Stromal cell of bone marrow (primary cell): ENCODE measurements at regions not wholly inside any gene's neighbourhood (a gene's known extent, or its start where the extent isn't known, plus 50 kb on each side); places are given as distances from the start of the nearest gene placed in this dataset.

Source experiments
- DNase-seq: peaks from one replicate; pipeline ENCODE4 v3.0.0-alpha.2; 2012; ENCODE audit warnings: low read depth

DNA sequence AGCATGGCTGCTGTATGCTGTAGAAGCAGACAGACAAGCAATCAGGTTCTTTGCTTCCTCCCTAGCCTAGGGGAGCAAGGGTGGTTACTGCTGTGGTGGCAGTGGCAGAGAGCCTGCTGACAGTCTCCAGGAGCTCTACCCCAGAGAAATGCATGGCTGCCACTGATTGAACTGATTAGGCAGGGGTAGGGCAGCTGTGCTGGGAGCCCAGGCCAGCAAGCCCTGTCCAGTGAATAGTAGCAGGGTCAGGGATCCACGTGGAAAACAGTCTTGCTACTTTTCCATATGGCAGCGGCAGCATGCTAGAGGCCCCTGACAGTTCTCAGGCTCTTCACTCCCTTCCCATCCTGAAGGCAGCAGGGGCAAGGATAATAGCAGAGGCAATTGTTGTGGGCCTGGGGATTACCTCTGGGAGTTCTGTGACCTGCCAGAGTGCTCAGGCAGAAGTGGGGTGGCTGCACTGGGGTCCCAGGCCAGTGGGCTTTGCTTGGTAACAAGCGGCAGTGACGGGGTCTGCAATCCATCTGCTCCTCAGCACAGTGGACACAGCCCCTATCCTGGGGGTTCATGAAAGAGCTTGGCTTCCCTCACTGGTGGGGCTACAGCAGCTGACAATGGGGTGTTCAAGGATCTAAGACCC, 558.8 kb upstream of the GHITM start:
- no peak for DNase-seq

DNA sequence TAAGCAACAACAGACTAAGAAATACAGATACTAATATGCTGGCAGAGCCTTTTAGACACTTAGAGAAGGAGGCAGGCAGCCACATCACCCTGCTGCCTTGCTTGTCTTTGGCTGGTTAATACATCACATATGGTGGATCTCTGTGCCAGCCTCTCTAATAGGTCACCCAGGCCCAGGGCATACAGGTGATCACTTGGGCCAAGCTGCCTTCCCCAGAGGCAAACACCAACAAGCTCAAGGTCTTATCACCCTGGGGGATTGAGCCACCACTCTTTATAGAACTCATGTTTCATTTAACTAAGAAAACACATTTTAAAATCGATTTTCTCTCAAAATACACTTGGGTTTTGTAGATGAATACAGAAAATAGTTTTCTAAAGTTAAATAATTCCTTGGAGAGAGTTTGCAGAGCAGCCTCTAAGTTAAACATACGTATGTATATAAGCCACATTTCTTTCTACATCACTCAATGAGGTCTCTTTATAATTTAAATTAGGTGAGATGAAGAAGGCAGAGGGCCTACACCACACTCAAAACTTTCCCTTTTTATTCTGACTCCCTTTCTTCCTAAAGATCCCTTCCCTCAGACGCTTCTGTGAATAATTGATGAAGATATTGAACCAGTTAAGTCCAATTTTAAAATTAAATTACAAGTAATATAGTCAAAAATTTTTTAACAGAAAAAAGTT, 556.8 kb upstream of the GHITM start:
- no peak for DNase-seq

DNA sequence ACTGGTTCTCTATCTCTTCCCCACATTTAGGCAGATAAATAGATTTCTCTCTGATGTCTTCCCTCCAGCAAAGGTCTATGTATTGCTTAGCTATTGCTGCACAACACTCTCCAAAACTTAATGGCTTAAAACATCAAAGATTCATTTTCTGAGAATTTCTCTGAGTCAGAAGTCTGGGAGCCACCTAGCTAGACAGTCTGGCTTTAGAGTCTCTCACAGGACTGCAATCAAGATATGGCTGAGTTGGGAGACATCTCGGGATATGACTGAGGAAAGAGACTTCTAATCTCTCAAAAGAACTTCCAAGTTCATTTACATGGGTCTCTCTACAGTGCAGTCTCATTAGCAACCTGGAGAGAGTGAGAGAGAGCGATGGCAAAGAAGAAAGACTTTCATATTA, 553.6 kb upstream of the GHITM start:
- DNase-seq = no peak

DNA sequence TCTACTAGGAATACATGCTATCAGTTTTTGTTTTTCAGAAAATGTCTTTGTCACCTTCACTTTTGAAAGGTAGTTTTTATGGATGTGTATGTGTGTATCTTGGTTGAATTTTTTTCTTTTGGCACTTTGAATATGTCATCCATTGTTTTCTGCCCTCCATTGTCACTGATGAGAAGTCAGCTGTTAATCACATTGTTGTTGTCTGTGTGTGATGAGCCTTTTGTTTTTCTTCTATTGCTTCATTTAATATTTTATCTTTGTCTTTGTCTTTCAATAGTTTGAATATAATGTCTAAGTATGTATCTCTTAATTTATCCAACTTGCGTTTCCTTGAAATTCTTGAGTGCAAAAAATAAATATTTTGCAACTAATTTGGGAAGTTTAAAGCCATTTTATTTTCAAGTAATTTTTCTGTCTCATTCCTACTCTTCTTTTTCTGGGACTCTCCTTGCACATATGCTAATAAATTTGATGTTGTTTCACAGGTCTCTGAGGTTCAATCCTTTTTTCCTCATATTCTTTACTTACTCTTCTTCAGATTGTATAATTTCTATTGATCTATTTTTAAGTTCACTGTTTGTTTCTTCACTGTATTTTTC, 546.9 kb upstream of the GHITM start:
- no peak for DNase-seq

DNA sequence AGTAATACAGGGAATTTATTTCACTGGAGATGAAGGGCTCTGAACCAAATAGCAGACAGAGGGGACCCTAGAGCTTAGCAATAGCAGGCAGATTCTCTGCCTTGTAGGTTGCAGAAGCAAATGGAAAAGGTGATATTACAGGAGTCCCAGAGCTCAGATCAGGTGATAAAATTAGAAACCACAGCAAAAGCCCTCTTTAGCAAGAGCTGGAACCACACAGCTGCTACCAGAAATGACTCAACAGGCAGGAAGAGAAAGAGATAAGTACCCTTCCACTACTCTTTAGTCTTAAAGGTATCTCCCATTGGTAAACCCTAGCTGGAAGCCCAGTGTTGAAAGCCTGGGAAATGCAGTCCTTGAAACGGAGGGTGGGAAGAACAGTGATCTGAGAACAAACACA, 535.6 kb upstream of the GHITM start:
- DNase-seq = no peak

DNA sequence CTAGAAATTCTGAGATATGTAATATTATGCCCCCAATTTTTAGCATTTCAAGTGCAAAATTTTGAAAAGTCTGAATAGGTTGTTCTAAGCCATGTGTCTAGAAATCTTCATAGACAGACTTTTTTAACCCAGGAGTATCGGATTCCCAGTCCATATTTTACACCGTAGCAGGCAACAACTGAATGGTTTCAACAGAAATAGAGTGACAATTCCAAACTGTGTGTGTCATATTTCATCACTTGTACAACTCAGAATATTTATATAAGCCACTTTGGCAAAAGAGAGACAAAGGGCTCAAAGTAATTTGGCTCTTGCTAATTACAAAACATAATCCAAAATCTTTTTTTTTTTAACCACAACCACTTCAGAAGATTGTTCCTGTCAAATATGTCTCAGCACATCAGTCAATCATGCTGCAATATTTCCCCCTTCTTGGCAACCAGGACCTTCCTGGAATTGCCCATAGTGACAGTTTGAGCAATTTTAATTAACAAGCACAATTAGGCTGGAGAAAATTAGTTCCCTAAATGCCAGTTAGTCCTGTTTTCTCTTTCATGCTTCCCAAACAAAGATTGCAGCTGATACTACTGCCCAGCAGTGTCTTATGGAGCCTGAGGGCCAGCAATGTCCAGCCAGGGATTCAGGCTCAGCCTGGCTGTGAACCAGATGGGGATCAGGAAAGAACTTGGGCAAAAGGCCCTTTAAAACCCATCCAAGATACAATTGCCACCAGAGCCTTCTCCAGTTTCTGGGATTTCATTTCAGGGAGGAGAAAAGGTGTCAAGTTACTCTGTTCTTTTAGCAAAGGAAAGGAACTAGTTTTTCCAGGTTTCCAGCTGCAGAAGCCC, 533.3 kb upstream of the GHITM start:
- DNase-seq = no peak

DNA sequence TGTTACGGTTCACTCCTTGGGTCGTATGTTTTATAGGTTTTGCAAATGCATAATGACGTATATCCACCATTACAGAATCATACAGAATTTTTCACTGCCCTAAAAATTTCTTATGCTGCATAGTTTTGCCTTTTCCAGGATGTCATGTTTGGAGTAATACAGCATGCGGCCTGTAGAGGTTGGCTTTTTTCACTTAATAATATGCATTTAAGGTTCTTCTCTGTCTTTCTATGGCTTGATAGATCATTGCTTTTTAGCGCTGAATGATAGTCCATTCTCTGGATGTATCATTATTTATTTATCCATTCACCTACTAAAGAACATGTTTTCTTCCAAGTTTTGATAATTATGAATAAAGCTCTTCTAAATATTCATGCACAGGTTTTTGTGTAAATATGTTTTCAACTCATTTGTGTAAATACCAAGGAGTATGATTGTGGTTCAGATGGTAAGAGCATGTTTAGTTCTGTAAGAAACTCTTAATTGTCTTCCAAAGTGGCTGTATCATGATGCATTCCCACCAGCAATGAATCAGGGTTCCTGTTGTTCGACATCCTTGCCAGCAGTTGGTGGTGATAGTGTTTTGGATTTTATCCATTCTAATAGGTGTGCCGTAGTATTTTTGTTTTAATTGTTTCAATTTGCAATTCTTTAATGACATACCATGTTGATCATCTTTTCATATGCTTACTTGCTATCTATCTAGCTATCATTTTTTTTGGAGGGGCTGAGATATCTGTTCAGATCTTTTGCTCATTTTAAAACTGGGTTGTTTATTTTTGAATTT, 531.2 kb upstream of the GHITM start:
- DNase-seq = no peak

DNA sequence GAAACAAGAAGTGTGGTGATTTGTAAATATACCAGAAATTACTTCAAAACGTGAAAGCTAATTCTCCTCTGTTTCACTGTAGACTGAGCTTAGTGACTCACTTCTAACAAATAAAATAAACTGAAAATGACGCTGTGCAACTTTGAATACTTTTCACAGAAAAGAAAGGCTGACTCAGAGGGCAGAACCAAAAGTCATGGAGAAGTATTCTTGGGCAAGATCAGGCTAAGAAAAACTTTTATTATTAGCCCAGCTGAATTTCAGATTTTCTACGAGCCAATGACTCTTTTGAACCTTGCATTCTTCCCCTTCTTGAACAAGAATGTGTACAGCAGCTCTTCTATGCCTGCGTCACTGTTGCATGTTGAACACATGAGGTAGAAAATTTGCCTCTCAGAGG, 527.3 kb upstream of the GHITM start:
- DNase-seq = peak; percentile 46

DNA sequence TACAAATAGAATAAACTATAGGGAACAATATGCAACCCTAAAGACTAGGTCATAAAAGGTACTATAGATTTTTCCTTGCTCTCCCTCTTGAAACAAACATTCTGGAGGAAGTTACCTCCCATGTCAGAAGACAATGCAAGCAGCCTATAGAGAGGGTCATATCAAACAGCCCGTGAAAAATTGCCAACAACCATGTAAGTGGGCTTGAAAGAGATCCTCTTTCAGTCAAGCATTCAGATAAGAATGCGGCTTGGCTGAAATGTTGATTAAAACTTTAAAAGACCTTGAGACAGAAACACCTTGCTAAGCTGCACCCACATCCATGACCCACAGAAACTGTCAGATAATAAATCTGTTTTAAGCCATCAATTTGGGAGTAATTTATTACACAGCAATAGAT, 526.6 kb upstream of the GHITM start:
- DNase-seq = no peak

DNA sequence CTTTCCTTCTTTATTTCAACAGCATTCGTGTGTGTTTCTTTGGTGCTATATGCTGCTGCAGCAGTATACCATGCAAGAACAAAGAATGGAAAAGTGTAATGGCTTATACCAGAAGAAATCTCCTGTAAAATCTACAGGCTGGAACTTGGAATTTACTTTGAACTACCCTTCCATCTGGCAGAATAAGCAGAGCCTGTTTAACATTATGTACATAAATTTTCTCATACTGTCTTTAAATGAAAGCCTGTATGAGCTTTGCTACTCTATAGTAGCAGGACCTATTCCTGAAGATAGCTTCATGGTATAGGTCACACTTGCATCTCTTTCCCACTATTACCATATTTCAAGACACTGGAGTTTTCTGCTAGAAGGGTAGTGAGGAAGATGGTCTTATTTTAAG, 522.1 kb upstream of the GHITM start:
- DNase-seq = no peak

DNA sequence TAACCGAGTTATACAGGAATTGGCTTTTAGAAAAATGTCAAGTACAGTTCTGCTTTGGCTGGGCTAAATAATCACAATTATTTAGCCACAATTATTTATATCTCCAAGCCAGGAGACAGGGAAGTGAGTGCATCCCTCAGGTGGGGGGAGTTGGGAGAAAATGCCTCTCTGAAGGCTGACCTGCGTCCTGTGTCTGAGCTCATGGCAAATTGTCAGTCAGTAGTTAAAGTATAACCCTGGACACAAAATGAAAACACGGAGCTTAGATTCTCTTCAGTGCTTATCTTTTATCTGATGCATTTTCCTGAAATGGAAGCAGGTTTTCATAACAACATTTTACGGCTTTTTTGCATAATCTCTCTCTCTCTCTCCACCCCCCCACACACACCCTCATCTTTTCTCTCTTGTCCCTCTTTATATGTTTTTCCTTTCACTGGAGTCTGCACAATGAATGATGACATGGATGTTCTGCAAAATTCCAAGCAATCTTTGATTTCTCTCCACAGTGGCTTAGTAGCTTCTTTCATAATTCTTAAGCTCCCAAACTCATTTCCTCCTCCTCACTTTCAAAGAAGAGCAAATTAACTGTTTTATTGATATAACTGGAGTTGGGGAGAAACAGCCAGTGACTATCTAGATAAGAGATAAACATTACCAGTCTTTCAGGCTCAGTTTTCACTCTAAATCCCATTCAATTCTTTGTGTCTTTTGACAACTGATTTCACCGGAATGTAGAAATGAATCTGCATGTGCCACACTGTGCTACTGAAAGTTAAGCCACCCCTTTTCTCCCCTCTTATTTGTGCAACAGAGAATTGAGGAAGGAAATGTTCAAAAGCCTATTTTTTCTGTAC, 521.4 kb upstream of the GHITM start:
- no peak for DNase-seq

DNA sequence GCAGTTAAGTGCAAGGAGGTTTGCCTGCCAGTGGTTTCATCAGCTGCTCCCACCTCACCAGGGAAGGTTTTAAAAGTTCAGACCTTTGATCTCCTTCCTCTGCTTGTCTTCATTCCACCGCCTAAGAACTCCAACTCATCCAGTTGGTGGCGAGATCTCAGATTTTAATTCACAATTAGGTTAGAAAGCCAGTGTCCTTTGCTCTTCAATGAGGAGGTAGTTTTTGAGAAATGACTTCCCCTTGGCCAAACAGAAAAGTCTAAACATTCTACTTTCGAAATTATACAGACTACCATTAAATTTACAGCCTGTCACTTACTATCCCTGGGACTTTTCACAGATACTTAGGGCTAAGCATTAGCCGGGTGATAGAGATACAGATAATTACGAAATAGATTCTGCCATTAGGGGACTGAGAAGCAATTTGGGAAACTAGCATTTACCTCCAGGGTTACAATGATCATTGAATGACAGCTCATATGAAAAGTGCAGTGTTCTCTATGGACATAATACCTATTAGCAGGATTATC, 513.4 kb upstream of the GHITM start:
- no peak for DNase-seq

DNA sequence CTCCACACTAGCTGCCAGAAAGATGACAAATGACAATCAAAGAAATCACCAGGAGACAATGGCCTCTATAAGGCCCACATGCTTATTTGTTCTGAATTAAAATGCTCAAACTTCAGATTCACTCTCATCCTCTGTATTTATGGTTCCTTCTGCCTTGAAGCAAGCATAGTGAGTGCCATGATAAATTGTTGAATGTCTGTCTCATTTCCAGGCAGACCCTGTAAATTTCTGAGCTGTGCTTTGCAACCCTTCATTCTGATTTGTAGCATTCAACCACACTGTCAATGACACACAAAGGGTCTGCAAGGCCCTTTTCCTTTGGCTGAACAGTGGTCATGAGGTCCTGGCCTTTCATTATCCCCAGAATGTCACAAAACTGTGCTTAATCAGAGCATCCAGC, 506.6 kb upstream of the GHITM start:
- no peak for DNase-seq

DNA sequence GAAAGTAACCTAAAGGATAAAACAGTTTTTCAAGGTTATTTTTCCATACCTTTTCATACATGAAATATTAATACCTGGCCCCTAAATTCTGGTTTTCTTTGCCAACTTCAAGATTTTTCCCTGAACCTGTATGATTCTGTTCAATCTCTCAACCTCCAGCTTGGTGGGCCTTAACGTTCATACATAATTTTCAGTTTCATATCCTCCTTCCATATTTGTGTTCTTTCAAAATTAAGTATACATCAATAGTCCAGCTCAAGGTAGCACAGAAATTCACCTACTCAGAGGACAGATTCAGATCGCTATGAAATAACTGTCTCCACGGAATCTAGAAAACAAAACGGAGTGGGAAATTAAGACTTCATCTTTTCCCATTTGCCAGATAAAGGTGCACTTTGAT, 505.8 kb upstream of the GHITM start:
- no peak for DNase-seq

DNA sequence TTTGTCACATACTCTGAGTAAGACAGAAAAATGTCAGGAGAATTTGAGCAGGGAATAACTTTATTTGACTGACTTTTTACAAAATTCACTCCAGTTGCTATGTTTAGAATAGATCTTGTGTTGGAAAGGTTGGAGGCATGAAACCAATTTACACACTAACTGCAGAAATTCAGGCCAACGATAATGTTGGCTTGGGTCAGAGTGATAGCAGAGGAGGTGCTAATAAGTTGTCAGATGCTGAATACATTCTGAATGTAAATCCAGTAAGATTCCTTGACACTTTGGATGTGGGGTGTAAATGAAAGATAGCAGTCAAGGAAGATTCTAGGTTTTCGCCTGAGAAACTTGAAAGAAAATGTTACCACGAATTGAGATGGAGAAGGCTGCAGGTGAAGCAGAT, 502.5 kb upstream of the GHITM start:
- DNase-seq = no peak

DNA sequence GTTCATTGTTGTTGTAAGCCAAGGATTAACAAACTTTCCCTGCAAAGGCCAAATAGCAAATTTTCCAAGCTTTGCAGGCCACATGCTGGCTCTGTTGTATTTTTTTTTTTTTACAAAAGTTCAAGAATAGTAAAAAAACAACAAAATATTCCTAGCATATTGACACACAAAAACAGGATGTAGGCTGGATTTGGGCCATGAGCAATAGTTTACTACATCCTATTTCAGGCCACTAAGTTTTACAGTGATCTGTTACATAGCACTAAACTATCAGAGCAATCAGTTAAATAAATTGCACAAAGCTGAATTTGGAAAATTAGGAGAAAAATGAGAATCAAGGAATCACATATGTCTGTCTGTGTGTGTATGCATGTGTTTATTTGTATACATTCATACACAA, 491.8 kb upstream of the GHITM start:
- DNase-seq = no peak

DNA sequence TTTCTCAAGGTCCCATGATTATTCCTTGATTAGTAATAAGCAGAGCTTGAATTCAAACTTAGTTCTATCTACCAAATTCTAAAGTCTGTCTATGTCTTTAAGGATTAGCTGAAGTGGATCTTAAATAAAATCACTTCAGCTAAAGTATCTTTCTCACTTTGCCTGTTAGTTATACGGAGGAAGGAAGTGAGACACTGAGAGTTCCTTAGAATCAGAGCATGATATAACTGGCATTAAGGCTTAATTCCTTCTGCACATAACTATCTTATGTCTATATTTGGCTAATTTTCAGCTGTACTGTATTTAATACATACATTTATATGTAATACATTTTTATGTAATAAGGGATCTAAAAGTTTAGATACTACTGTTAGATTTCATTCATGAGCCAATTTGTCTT, 491.1 kb upstream of the GHITM start:
- no peak for DNase-seq

DNA sequence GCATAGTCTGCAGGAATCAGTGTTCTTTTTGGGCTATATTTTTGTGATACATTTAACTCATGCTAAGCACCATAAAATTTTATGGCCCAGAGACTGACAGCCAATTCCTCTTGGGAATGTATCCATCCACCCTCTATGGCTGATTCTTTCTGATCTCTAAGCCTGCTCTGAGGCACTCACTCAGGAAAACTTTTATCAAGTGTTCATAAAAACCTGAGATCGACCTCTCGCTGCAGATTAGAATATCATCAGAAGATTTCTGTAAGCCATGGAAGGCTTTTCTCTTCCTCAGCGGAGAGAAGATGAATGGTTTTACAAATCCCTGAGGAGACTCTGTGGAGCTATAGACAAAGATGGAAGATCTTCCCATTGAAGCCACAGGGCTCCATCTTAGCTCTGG, 489.8 kb upstream of the GHITM start:
- DNase-seq = no peak

DNA sequence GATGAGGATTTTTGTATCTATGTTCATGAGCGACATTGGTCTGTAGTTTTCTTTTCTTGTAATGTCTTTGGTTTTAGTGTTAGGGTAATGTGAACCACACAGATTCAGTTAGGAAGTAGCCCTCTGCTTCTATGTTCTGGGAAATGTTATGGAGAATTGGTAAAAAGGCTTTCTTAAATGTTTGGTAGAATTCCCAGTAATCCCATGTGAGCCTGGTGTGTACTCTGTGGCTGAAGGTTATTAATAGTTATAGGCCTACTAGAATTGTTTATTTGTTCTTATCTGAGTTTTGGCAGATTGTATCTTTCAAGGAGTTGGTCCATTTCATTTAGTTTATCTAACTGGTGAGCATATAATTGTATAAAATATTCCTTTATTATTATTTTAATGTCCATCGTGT, 484.6 kb upstream of the GHITM start:
- no peak for DNase-seq

DNA sequence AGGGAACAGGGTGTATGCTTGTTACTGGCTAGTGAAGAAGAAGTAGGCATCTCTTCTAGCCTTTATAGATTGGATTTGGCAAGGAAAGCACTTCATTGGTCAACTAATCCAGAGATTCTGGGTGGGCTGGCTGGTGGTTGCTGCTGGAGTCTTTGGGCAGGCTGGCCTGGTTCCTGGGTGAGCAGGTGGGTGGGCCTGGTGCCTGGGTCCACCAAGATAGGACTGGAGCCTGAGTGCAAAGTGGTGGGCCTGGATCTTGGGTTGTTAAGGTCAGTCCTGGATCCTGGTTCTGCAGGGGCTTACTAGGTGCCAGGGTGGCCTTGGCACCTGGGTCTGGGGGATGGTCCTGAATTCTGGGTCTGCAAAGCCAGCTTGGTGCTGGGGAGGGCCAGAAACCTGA, 482.4 kb upstream of the GHITM start:
- DNase-seq = no peak

DNA sequence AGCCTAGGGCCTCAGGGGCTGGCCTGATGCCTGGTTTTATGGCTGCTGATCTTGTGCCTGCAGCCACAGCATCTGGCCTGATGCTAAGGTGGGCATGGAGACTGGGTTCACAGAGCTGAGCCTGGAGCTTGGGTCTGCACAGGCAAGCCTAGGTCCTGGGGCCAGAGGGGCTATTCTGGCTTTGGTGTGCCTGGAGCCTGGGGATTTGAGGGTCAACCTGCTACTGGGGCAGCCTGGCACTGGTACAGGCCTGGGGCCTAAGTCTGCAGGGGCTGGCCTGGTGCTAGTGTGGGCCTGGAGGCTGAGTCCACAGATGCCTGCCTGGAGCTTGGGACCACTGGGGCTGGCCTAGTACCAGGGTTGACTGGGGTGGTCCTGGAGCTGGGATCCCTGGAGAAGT, 481.8 kb upstream of the GHITM start:
- no peak for DNase-seq
